IPS DF 19.7 (cell line): ENCODE measurements at regions not wholly inside any gene's neighbourhood (a gene's known extent, or its start where the extent isn't known, plus 50 kb on each side); places are given as distances from the start of the nearest gene placed in this dataset.
"Not testable (repeated sequence)": the region's sequence is repeated elsewhere in the genome, so short reads cannot be mapped to it uniquely, and the experiment has no call there.

Experiments
- DNase-seq: peaks from one replicate; pipeline ENCODE4 v3.0.0-alpha.2; 2013; ENCODE audit warnings: low read depth, low spot score

- no peak for DNase-seq
Measured at GRCh38 chr12:47610686-47611252, 95.1 kb downstream of the RPAP3 start.

GRCh38 chr12:47609806-47610205, 96.0 kb downstream of the RPAP3 start:
- DNase-seq, result no peak

GRCh38 chr12:47608671-47609070, 97.2 kb downstream of the RPAP3 start:
- DNase-seq, result not testable (repeated sequence)

GRCh38 chr12:47604221-47604873, 101.5 kb downstream of the RPAP3 start:
- no peak for DNase-seq

- no peak for DNase-seq
Measured at GRCh38 chr12:47602949-47603558, 102.8 kb downstream of the RPAP3 start.

- no peak for DNase-seq
Measured at GRCh38 chr12:47602325-47602724, 103.5 kb downstream of the RPAP3 start.

- no peak for DNase-seq
Measured at GRCh38 chr12:47601071-47601470, 104.8 kb downstream of the RPAP3 start.

- DNase-seq, result no peak
Measured at GRCh38 chr12:47591795-47592194, 114.0 kb downstream of the RPAP3 start.

- DNase-seq, result no peak
Measured at GRCh38 chr12:47591361-47591791, 114.5 kb downstream of the RPAP3 start.

- no peak for DNase-seq
Measured at GRCh38 chr12:47590771-47591360, 115.0 kb downstream of the RPAP3 start.

GRCh38 chr12:47586952-47587669, 118.7 kb downstream of the RPAP3 start:
- no peak for DNase-seq

- no peak for DNase-seq
Measured at GRCh38 chr12:47585507-47585906, 120.3 kb downstream of the RPAP3 start.

- DNase-seq, result no peak
Measured at GRCh38 chr12:47578836-47579235, 127.0 kb downstream of the RPAP3 start.

- no peak for DNase-seq
Measured at GRCh38 chr12:47577206-47577989, 128.4 kb downstream of the RPAP3 start.

- DNase-seq, result peak; percentile 23
Measured at GRCh38 chr12:47576289-47576945, 129.4 kb downstream of the RPAP3 start.

- no peak for DNase-seq
Measured at GRCh38 chr12:47574252-47575021, 131.4 kb downstream of the RPAP3 start.

- no peak for DNase-seq
Measured at GRCh38 chr12:47573146-47573659, 132.6 kb downstream of the RPAP3 start.

GRCh38 chr12:47570151-47570550, 135.7 kb downstream of the RPAP3 start:
- no peak for DNase-seq

GRCh38 chr12:47562201-47562600, 143.6 kb downstream of the RPAP3 start:
- DNase-seq, result no peak

- DNase-seq, result no peak
Measured at GRCh38 chr12:47561746-47562145, 144.1 kb downstream of the RPAP3 start.
